Endodermal cell (in vitro differentiated cells): ENCODE measurements at regions not wholly inside any gene's neighbourhood (a gene's known extent, or its start where the extent isn't known, plus 50 kb on each side); places are given as distances from the start of the nearest gene placed in this dataset.

Experiments
- DNase-seq: peaks from one replicate; pipeline ENCODE4 v3.0.0-alpha.2; 2017
- H3K27ac ChIP-seq: 2 replicates; pipeline ENCODE4 v1.5.1; 2013; ENCODE audit warnings: mild to moderate bottlenecking, low read depth, low read length, moderate library complexity
- H3K27me3 ChIP-seq: 2 replicates; pipeline ENCODE4 v1.6.1; 2013; ENCODE audit warnings: mild to moderate bottlenecking, low read length, moderate library complexity; ENCODE audit not compliant: insufficient read depth, control insufficient read depth, poor library complexity, severe bottlenecking
- H3K36me3 ChIP-seq: 2 replicates; pipeline ENCODE4 v1.7.0; 2013; ENCODE audit warnings: mild to moderate bottlenecking, low read length, moderate library complexity; ENCODE audit not compliant: control insufficient read depth, insufficient read depth
- H3K4me1 ChIP-seq: one replicate; pipeline ENCODE4 v1.7.0; 2013; ENCODE audit warnings: low read length; ENCODE audit not compliant: control insufficient read depth, insufficient read depth
- H3K4me3 ChIP-seq: 2 replicates; pipeline ENCODE4 v1.5.1; 2013; ENCODE audit warnings: mild to moderate bottlenecking, low read length, moderate library complexity
- H3K9ac ChIP-seq: 2 replicates; pipeline ENCODE4 v1.6.1; 2013; ENCODE audit warnings: mild to moderate bottlenecking, low read length, moderate library complexity; ENCODE audit not compliant: poor library complexity, severe bottlenecking; ENCODE audit errors: extremely low read depth
- H3K9me3 ChIP-seq: 2 replicates; pipeline ENCODE4 v1.6.1; 2013; ENCODE audit warnings: mild to moderate bottlenecking, low read length, moderate library complexity; ENCODE audit not compliant: control insufficient read depth
- H3K27ac Mint-ChIP-seq: 2 replicates; pipeline ENCODE4 v1.8.0; 2020; ENCODE audit warnings: mixed read lengths
- H3K27me3 Mint-ChIP-seq: 2 replicates; pipeline ENCODE4 v1.8.0; 2021; ENCODE audit warnings: mild to moderate bottlenecking, mixed read lengths; ENCODE audit not compliant: insufficient read depth
- H3K36me3 Mint-ChIP-seq: 2 replicates; pipeline ENCODE4 v1.8.0; 2020; ENCODE audit warnings: low read depth, mixed read lengths
- H3K4me1 Mint-ChIP-seq: 2 replicates; pipeline ENCODE4 v1.8.0; 2020; ENCODE audit warnings: mixed read lengths
- H3K4me3 Mint-ChIP-seq: 2 replicates; pipeline ENCODE4 v1.8.0; 2020; ENCODE audit warnings: mild to moderate bottlenecking, moderate library complexity, mixed read lengths
- H3K9me3 Mint-ChIP-seq: 2 replicates; pipeline ENCODE4 v1.8.0; 2020; ENCODE audit warnings: mild to moderate bottlenecking, mixed read lengths
- CTCF ChIP-seq: fragments of 200-600 bp; sonication (generic); conservative IDR thresholded peaks from 2 replicates; pipeline ENCODE4 v1.5.0; 2021; ENCODE audit warnings: antibody characterized with exemption, mild to moderate bottlenecking
- WGBS, 2 experiments: methylation state at CpG; one replicate each; pipeline versions ENCODE4 v1.1.5 to v1.1.7; 2013; ENCODE audit warnings: missing lambda C conversion rate in 2 of 2, mixed read lengths in 1 of 2; ENCODE audit not compliant: insufficient coverage in 1 of 2, insufficient read length in 1 of 2; 5-methylcytosine and 5-hydroxymethylcytosine counted together

- no peaks in the 10 kb centered on the region for H3K27me3 Mint-ChIP-seq
- H3K27me3 ChIP-seq: no peaks in the 10 kb centered on the region
- H3K4me3 ChIP-seq: no peak overlapping the region
- H3K27ac Mint-ChIP-seq: no peak overlapping the region
- no peaks in the 10 kb centered on the region for H3K4me1 Mint-ChIP-seq
- WGBS, 2 experiments: 100% methylated on average over 1 of the region's 1 CpG; no CpG with 5 or more reads in 1 of the 2 experiments
- no peaks in the 10 kb centered on the region for H3K36me3 Mint-ChIP-seq
- no peak for DNase-seq
- no peak overlapping the region for H3K4me3 Mint-ChIP-seq
- no peak overlapping the region for H3K27ac ChIP-seq
- no peak overlapping the region for H3K9ac ChIP-seq
- no peak for TF ChIP-seq CTCF
- peaks cover 16% of the 10 kb centered on the region for H3K9me3 ChIP-seq
- no peaks in the 10 kb centered on the region for H3K36me3 ChIP-seq
- peaks cover 13% of the 10 kb centered on the region for H3K9me3 Mint-ChIP-seq
- H3K4me1 ChIP-seq: no peaks in the 10 kb centered on the region
These were observed 339.1 kb downstream of the TSN start for GRCh38 chr2:122094557-122094956.

GRCh38 chr2:122096761-122097160 lies 341.3 kb downstream of the TSN start:
- Mint-ChIP-seq H3K27me3 (no peaks in the 10 kb centered on the region), H3K4me3 (no peak overlapping the region), H3K4me1 (peaks cover 16% of the 10 kb centered on the region), H3K9me3 (no peaks in the 10 kb centered on the region), H3K36me3 (no peaks in the 10 kb centered on the region), H3K27ac (no peak overlapping the region)
- WGBS, 2 experiments: 60 to 65% methylated on average over 1 to 2 of the region's 2 CpGs
- H3K4me3 ChIP-seq: no peak overlapping the region
- H3K9ac ChIP-seq: no peak overlapping the region
- H3K27ac ChIP-seq: no peak overlapping the region
- H3K36me3 ChIP-seq: no peaks in the 10 kb centered on the region
- no peaks in the 10 kb centered on the region for H3K9me3 ChIP-seq
- no peaks in the 10 kb centered on the region for H3K4me1 ChIP-seq
- no peak for TF ChIP-seq CTCF
- DNase-seq: no peak
- no peaks in the 10 kb centered on the region for H3K27me3 ChIP-seq

- no peak overlapping the region for H3K27ac ChIP-seq
- no peaks in the 10 kb centered on the region for H3K27me3 ChIP-seq
- peaks cover 2% of the 10 kb centered on the region for H3K9me3 Mint-ChIP-seq
- no peak overlapping the region for H3K27ac Mint-ChIP-seq
- H3K4me1 Mint-ChIP-seq: peaks cover 16% of the 10 kb centered on the region
- peaks cover 7% of the 10 kb centered on the region for H3K9me3 ChIP-seq
- H3K36me3 Mint-ChIP-seq: no peaks in the 10 kb centered on the region
- no peak overlapping the region for H3K9ac ChIP-seq
- no peak for DNase-seq
- H3K4me1 ChIP-seq: no peaks in the 10 kb centered on the region
- H3K4me3 Mint-ChIP-seq: no peak overlapping the region
- TF ChIP-seq CTCF: no peak
- H3K4me3 ChIP-seq: no peak overlapping the region
- H3K27me3 Mint-ChIP-seq: no peaks in the 10 kb centered on the region
- 71 to 86% methylated on average over 1 of the region's 1 CpG for WGBS, 2 experiments
- no peaks in the 10 kb centered on the region for H3K36me3 ChIP-seq
These were observed 342.9 kb downstream of the TSN start for GRCh38 chr2:122098306-122098705.
